ENCODE measurements at regions not wholly inside any gene's neighbourhood (a gene's known extent, or its start where the extent isn't known, plus 50 kb on each side); places are given as distances from the start of the nearest gene placed in this dataset.

DNA sequence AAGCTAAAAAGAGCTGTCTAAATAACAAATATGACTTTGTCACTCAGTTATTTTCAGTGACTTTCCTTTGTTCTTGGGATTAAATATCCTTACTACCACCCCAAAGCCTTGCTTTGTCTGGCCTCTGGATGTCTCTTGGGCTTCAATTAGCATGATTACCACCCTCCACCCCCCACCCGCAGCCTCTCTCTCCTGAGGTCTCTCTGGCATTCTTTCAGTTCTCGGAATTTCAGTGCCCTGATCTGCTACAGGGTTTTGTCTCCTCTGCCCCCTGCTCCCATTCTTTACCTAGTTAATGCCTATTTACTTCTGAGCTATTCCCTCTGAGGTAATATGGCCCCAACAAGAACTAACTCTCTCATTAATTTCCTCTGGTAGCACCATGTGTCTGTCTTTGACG lies 376.4 kb downstream of the DEPDC1B start:
- peaks cover 10 to 49% (median 16%) of the 10 kb centered on the region in 3 experiments for H3K36me3 Mint-ChIP-seq (ENCODE audit: insufficient read depth in 1 of 3, low read depth in 3 of 3)
- no peak overlapping the region for H2BK15ac ChIP-seq (ENCODE audit: low read depth, low read length)
- H3K4me2 ChIP-seq (ENCODE audit: insufficient read depth, insufficient read length, low read length): no peak overlapping the region
- no peak overlapping the region for H2BK20ac ChIP-seq (ENCODE audit: low read depth, low read length, poor library complexity, severe bottlenecking)
- no peak overlapping the region for H3K27ac ChIP-seq (ENCODE audit: insufficient read length, low read depth, low read length)
- H3K9me3 ChIP-seq (ENCODE audit: control insufficient read depth, low read depth, low read length): no peaks in the 10 kb centered on the region
- no peaks in the 10 kb centered on the region for H3K23me2 ChIP-seq (ENCODE audit: insufficient read length, low read depth, low read length, poor library complexity, severe bottlenecking)
- no peaks in the 10 kb centered on the region for H4K20me1 ChIP-seq (ENCODE audit: control insufficient read depth, insufficient read depth, insufficient read length)
- no peak overlapping the region for H4K8ac ChIP-seq (replicated peaks; ENCODE audit: insufficient read length, low read depth, low read length)
- no peak overlapping the region for H2AK5ac ChIP-seq (ENCODE audit: insufficient read length, low read length)
- peaks cover 7% of the 10 kb centered on the region for H3K27me3 Mint-ChIP-seq (ENCODE audit: low read depth)
- H4K91ac ChIP-seq (ENCODE audit: insufficient read length, low read depth, low read length): no peak overlapping the region
- no peaks in the 10 kb centered on the region for H3K27me3 ChIP-seq (ENCODE audit: insufficient read depth, low read length)
- H3K79me2 ChIP-seq (ENCODE audit: insufficient read depth, low read length): no peaks in the 10 kb centered on the region
- no CpG with 5 or more reads among the region's 3 CpGs for WGBS (ENCODE audit: extremely low coverage, insufficient read length, low lambda C conversion rate)
- TF ChIP-seq, protein P1, sequence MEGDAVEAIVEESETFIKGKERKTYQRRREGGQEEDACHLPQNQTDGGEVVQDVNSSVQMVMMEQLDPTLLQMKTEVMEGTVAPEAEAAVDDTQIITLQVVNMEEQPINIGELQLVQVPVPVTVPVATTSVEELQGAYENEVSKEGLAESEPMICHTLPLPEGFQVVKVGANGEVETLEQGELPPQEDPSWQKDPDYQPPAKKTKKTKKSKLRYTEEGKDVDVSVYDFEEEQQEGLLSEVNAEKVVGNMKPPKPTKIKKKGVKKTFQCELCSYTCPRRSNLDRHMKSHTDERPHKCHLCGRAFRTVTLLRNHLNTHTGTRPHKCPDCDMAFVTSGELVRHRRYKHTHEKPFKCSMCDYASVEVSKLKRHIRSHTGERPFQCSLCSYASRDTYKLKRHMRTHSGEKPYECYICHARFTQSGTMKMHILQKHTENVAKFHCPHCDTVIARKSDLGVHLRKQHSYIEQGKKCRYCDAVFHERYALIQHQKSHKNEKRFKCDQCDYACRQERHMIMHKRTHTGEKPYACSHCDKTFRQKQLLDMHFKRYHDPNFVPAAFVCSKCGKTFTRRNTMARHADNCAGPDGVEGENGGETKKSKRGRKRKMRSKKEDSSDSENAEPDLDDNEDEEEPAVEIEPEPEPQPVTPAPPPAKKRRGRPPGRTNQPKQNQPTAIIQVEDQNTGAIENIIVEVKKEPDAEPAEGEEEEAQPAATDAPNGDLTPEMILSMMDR (conservative IDR thresholded peaks at IDR 0.05): no peak
- no peak overlapping the region for H3K4ac ChIP-seq (ENCODE audit: low read depth, low read length)
- no peak overlapping the region for H3K56ac ChIP-seq (ENCODE audit: insufficient read length, low read depth, low read length)
- no peaks in the 10 kb centered on the region for H3K4me1 ChIP-seq (ENCODE audit: insufficient read depth, low read length)
- DNase-seq: peak; percentile 45
- no peak overlapping the region for H3K4me3 Mint-ChIP-seq
- peaks cover 35 to 42% of the 10 kb centered on the region in 2 experiments for H3K9me3 Mint-ChIP-seq
- no peak overlapping the region for H2BK12ac ChIP-seq (ENCODE audit: insufficient read length, low read depth, low read length)
- no peak overlapping the region for H3K18ac ChIP-seq (ENCODE audit: insufficient read length, low read depth, low read length)
- H3K9ac ChIP-seq (ENCODE audit: extremely low read depth, insufficient read length, low read length): no peak overlapping the region
- H3K79me1 ChIP-seq (ENCODE audit: insufficient read depth, low read depth, low read length, poor library complexity, severe bottlenecking): no peaks in the 10 kb centered on the region
- peak overlapping the region in 2 of 3 experiments; percentile 17 to 90; a peak in 3 of 7 replicates for H3K27ac Mint-ChIP-seq
- H2BK5ac ChIP-seq (ENCODE audit: insufficient read length, low read length): no peak overlapping the region
- H3K23ac ChIP-seq (ENCODE audit: insufficient read length, low read depth, low read length): no peak overlapping the region
- no peak overlapping the region for H3K14ac ChIP-seq (ENCODE audit: insufficient read depth, low read length)
- no peak overlapping the region for H2AFZ ChIP-seq (ENCODE audit: low read length)
- peaks cover 20 to 25% of the 10 kb centered on the region in 2 experiments for H3K4me1 Mint-ChIP-seq
- no peak overlapping the region for H4K5ac ChIP-seq (ENCODE audit: insufficient read length, low read depth, low read length)
- H2BK120ac ChIP-seq (ENCODE audit: low read depth, low read length, poor library complexity, severe bottlenecking): no peak overlapping the region
- H3T11ph ChIP-seq (ENCODE audit: low read length): no peak overlapping the region

All from H9 (cell line).